HG03159 (cell line): ENCODE measurements at regions not wholly inside any gene's neighbourhood (a gene's known extent, or its start where the extent isn't known, plus 50 kb on each side); places are given as distances from the start of the nearest gene placed in this dataset.
A peak's percentile ranks its signal among the peaks of the same experiment; 100 is the strongest.

Source experiments
- ATAC-seq: cut with Tn5 transposase; IDR thresholded peaks from one replicate; pipeline ENCODE4 v1.9.1; 2021; ENCODE audit warnings: mild to moderate bottlenecking, moderate library complexity; ENCODE audit not compliant: unreplicated experiment

DNA sequence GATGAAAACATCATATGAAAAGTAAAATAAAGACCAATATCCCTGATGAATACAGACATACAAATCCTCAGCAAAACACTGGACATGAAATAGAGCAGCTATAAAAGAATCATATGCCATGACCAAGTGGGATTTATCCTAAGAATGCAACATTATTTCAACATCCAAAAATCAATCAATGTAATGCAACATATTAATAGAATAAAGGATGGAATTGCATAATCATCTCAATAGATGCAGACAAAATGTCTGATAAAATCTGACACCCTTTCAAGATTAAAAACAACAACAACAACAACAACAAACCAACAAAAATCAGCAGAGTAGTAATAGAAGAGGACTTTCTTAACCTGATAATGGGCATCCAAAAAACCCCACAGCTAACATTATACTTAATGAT lies 63.8 kb upstream of the IL1R1 start:
- ATAC-seq, result no peak

DNA sequence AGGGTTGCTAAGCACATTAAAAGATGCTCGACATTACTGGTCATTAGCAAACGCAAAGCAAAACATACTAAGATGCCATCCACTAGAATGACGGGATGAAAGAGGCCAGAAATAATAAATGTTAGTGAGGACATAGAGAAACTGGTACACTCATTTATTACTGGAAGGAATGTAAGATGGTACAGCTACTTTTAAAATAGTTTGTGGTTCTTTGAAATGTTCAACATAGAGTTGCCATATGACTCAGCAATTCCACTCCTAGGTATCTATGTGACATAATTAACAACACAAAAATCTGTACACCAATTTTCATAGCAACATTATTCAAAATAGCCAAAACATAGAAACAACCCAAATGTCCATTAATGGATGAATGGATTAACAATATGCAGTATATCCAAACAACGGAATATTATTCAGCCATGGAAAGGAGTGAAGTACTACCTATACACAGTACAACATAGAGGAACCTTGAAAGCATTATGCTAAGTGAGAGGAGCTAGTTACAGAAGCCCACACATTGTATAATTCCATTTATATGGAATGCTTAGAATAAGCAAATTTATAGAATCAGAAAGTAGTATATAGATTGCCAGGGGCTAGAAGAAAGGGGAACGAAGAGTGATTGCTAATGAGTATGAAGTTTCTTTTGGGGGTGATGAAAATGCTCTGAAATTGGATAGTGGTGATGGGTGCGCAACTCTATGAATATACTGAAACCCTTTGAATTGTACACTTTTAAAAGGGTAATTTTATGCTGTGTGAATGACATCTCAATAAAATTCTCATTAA lies 61.9 kb upstream of the IL1R1 start:
- peak; percentile 52 for ATAC-seq

DNA sequence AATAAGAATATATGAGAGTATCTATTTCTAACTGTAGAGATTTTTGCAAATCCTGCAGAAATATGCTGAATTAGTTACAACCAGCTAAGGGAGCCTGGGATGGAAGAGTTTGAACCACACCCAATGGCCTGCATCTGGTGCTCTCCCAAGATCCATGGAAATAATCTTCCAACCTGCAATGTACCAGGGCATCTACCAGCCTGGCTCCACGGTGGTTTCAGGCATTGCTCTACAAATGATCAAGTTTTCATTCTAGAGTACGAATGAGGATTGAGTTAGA lies 61.4 kb upstream of the IL1R1 start:
- no peak for ATAC-seq

DNA sequence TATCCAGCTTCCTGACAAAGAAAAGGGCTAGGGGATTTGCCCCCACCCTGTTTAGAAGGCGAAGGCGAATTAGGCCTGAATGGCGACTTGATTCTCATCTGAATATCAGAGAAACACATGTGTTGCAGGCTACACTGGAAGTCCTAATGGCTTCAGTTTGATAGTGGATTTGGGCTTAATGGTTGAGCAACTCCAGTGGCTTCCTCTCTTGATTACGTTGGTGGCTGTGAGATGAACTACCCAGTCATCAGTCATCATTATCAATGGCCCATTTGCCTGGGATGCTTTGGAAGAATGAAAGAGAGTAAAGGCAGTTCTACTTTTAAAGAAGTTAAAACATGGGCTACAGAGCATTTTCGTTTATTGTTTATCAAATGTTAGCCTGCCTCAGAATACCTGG lies 60.9 kb upstream of the IL1R1 start:
- ATAC-seq, result no peak

DNA sequence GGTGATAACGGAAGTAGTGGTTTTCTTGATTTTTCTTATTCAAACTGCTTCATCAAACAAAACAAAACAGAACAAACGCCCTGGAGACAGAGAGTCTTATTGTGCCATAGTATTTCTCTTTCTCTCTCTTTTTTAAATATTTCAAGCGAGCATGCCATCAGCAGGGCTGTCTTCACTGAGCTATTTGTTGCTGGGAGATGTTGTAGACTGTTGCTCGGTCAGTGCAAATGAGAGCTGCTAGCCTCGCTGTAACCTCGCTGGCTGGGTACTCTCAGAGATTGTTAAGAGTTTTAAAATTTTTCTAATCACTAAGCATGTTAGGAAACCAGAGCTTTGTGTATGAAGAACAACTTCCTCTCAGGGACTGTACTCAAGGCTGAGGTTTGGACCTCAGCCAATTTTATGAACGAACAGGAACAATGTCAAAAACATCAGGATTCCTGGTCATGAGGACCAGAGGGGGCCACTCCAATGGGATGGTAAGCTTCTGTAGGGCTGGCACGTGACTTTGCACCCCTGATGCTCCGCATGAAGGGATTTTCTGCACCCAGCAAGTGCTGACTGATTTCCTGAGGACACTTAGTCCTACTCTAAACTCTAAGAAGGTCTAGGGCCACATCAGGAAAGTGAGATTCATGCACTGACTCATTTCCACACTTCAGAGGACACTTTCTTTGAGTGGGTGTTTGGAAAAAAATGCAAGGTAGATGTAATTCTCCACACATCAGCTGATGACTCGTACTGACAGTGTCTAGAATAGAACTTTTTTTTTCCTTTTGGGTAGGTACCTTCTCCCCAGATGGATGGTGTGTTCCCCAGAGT lies 59.8 kb upstream of the IL1R1 start:
- ATAC-seq, result peak; percentile 76

DNA sequence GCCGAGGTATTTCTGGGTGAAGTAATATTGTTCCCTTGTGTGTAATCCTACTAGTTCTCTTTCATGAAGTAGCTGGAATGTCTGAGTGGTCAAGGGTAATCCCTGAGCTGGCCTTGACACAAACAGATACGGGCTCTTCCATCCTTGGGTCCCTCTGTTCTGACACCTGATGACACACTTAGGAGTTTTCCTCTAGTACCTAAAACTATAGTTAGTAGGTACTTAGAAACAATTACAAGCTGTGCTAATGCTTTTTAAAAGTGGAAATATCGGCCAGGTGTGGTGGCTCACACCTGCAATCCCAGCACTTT lies 59.2 kb upstream of the IL1R1 start:
- ATAC-seq, result no peak

DNA sequence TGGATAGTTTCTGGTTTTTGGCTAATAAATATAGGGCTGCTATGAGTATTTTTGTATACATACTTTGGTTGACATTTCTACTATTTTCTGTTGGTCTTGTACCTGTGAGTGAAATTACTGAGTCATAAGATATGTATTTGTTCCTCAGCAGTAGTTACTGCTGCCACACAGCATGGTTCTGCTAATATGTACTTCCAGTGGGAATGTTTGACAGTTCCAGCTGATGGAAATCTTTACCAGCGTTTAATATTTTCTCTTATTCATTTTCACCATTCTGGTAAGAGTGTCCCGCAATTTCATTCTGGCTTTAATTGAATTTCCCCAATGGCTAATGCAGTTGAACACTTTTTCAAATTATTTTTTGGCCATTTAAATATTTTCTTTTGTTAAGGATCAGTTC lies 57.9 kb upstream of the IL1R1 start:
- no peak for ATAC-seq

DNA sequence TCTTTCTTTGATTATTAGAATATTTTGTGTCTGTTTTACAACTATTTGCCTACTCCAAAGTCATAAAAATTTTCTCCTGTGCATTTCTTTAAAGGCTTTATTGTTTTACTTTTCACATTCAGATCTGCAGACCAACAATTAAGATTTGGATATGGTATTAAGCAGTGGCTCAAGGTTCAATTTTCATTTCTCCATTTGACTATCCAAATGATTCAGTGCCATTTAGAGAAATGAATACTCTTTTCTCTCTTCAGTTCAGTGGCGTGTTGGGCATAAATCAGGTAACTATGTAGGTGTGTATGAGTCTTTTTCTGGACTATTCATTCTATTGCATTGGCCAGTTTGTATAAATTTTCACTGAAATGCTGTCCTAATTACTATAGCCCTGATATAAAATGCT lies 57.3 kb upstream of the IL1R1 start:
- ATAC-seq, result no peak

DNA sequence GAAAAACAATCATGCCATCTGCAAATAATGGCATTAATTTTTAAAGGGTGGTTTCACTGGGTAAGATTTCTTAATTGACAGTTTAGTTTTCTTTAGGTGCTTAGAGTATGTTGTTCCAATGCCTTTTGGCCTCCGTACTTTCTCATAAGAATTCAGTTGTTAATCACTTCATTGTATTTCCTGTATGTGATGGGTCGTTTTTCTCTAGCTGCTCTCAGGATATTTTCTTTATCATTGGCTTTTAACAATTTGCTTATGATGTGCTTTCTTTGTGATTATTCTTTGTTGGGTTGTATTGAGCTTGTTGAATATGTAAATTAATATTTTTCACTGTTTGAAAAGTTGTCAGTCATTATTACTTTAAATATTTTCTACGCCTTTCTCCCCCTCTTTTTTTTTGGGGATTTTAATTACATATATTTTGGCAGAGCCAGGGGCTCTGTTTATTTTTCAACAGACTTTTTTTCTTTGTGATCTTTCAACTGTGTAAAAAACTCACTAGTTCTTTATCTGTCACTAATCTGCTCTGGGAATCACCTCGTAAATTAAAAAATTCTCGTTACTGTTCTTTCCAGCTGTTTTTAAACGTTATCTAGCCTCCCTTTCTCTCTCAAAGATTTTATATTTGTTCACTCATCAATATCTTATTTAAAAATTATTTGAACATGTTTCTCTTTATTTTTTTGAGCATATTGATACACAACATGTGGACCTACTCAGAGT lies 56.2 kb upstream of the IL1R1 start:
- no peak for ATAC-seq

DNA sequence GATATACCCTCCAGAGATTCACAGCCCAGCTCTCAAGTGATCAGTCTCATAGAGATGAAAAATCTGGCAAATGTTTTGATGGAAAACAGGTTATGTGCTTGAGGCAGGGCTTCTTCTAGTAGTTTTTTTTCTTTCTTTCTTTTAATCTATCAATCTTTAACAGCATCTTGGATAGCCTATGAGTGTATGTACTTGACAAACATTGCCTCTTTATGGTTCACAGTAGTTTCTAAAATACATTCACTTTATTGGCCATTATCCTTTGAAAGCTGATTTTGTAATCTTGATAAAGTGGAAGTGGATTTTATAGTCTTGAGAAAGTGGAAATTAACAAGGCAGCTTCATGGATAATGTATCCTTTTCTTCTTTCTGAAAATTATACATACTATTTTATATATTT lies 51.4 kb upstream of the IL1R1 start:
- no peak for ATAC-seq

DNA sequence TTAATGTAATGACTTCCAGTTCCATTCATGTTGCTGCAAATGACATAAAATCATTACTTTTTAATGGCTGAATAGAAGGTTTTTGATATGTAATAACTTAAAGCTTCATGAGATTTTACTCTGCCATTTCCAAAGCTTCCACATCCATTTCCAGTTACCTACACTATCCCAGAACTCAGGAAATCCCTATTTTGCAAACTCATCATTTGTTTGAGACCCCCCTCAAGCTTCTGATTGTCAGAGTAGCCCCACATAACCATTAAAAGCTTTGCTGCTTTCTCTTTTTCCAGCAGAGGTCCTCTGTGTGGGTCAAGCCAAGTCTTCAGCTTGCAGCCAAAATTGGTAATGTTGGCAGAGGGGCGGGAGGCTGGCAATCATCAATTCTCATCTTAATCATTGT lies 50.6 kb upstream of the IL1R1 start:
- no peak for ATAC-seq

DNA sequence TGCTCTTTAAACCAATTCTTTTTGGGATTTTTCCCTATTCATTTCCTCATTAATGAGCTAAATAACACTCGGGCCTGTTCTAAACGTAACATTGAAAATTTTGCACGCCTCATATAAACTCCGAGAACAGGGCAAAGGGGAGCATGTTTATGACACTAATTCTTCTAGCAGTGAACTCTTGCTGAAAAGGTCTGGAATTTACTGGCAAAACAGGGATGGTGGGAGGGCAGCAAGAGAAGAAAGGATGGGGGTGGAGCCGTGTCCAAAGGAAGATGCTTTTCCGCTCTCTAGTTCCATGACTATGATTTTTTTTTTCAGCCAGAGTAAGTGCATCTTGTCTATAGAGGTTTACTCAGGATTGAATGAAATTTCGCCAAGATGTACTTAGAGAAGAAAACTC lies 50.0 kb upstream of the IL1R1 start:
- ATAC-seq, result no peak
